Sciatic nerve (tissue), 2 donors: ENCODE measurements at regions not wholly inside any gene's neighbourhood (a gene's known extent, or its start where the extent isn't known, plus 50 kb on each side); places are given as distances from the start of the nearest gene placed in this dataset.
"Not testable (repeated sequence)": the region's sequence is repeated elsewhere in the genome, so short reads cannot be mapped to it uniquely, and the experiment has no call there.

ENCODE experiments used
- ATAC-seq: fragments of 200-7000 bp; cut with Tn5 transposase; one replicate; pipeline ENCODE4 v1.9.1; 2020; ENCODE audit warnings: mild to moderate bottlenecking, moderate library complexity
- DNase-seq: peaks from one replicate; pipeline ENCODE4 v3.0.0-alpha.2; 2020; ENCODE audit warnings: low spot score
- intact Hi-C: fragments of 100-400 bp; cut with DNase I; formaldehyde crosslinking; loops from one replicate; pipeline ENCODE4 v1.14.2; 2022
- donor health status: DM: no; HTN: no; CAD: no.
- donor health status: DM: no; HTN: no; CAD: no.

- DNase-seq, ATAC-seq, intact Hi-C loops: not testable (repeated sequence)
These were observed 192.7 kb upstream of the PIEZO2 start for GRCh38 chr18:11342115-11342514.

GRCh38 chr18:11339188-11339775 is 189.9 kb upstream of the PIEZO2 start:
- intact Hi-C loops = no loop called here
- ATAC-seq (no peak), DNase-seq (no peak)

- intact Hi-C loops = no loop called here
- DNase-seq (no peak), ATAC-seq (no peak)
These were observed 186.9 kb upstream of the PIEZO2 start for GRCh38 chr18:11336241-11336640.

GRCh38 chr18:11327391-11328009 is 178.1 kb upstream of the PIEZO2 start:
- DNase-seq (no peak), ATAC-seq (peak; percentile 14)
- intact Hi-C loops = no loop called here

- intact Hi-C loops = no loop called here
- peak; percentile 40 for ATAC-seq
- no peak for DNase-seq
These were observed 175.8 kb upstream of the PIEZO2 start for GRCh38 chr18:11324956-11325882.

- intact Hi-C loops = no loop called here
- DNase-seq = no peak
- ATAC-seq = peak; percentile 21
These were observed 175.1 kb upstream of the PIEZO2 start for GRCh38 chr18:11324510-11324909.

- ATAC-seq = no peak
- intact Hi-C loops = no loop called here
These were observed 174.0 kb upstream of the PIEZO2 start for GRCh38 chr18:11323359-11323819.

GRCh38 chr18:11322716-11323115 is 173.3 kb upstream of the PIEZO2 start:
- intact Hi-C loops = no loop called here
- DNase-seq = no peak
- ATAC-seq = no peak

More at GRCh38 chr18:11323359-11323819, 174.0 kb upstream of the PIEZO2 start:
- no peak for DNase-seq

GRCh38 chr18:11322006-11322405 is 172.6 kb upstream of the PIEZO2 start:
- ATAC-seq (no peak), DNase-seq (no peak)
- intact Hi-C loops = no loop called here

GRCh38 chr18:11320986-11321385 is 171.6 kb upstream of the PIEZO2 start:
- no peak for ATAC-seq
- intact Hi-C loops = no loop called here

GRCh38 chr18:11316546-11316945 is 167.2 kb upstream of the PIEZO2 start:
- intact Hi-C loops = no loop called here
- no peak for ATAC-seq

More at GRCh38 chr18:11320986-11321385, 171.6 kb upstream of the PIEZO2 start:
- no peak for DNase-seq

GRCh38 chr18:11310476-11311086 is 161.2 kb upstream of the PIEZO2 start:
- ATAC-seq (peak; percentile 77), DNase-seq (peak; percentile 73)
- intact Hi-C loops = no loop called here

More at GRCh38 chr18:11316546-11316945, 167.2 kb upstream of the PIEZO2 start:
- DNase-seq = no peak

GRCh38 chr18:11309172-11309571 is 159.8 kb upstream of the PIEZO2 start:
- DNase-seq (no peak), ATAC-seq (peak; percentile 57)
- intact Hi-C loops = no loop called here

GRCh38 chr18:11308499-11308898 is 159.1 kb upstream of the PIEZO2 start:
- DNase-seq = no peak
- peak; percentile 66 for ATAC-seq
- intact Hi-C loops = no loop called here

GRCh38 chr18:11307716-11308115 is 158.3 kb upstream of the PIEZO2 start:
- no peak for DNase-seq
- no peak for ATAC-seq
- intact Hi-C loops = no loop called here

GRCh38 chr18:11305507-11305906 is 156.1 kb upstream of the PIEZO2 start:
- DNase-seq (no peak), ATAC-seq (no peak)
- intact Hi-C loops = no loop called here

GRCh38 chr18:11304928-11305327 is 155.6 kb upstream of the PIEZO2 start:
- DNase-seq (no peak), ATAC-seq (no peak)
- intact Hi-C loops = no loop called here

GRCh38 chr18:11296946-11297345 is 147.6 kb upstream of the PIEZO2 start:
- DNase-seq = no peak
- no peak for ATAC-seq
- intact Hi-C loops = no loop called here

- DNase-seq = no peak
- intact Hi-C loops = no loop called here
- no peak for ATAC-seq
These were observed 144.4 kb upstream of the PIEZO2 start for GRCh38 chr18:11293794-11294193.
